GM23338 (cell line): ENCODE measurements at regions not wholly inside any gene's neighbourhood (a gene's known extent, or its start where the extent isn't known, plus 50 kb on each side); places are given as distances from the start of the nearest gene placed in this dataset.

Source experiments
- CTCF ChIP-seq, 2 experiments: fragments of 200-600 bp in 1 of 2; sonication (generic) in 1 of 2; conservative IDR thresholded peaks; 2 replicates each; pipeline versions ENCODE4 v1.5.1 to v1.6.1; 2016 to 2017; ENCODE audit warnings: antibody characterized with exemption in 2 of 2, low read depth in 2 of 2, mild to moderate bottlenecking in 2 of 2, moderate library complexity in 1 of 2
- EZH2 ChIP-seq: fragments of 200-600 bp; sonication (generic); IDR thresholded peaks from one replicate; pipeline ENCODE4 v1.8.0; 2017; ENCODE audit warnings: antibody characterized with exemption, mild to moderate bottlenecking, low read depth; ENCODE audit not compliant: unreplicated experiment
- ZNF114 ChIP-seq: fragments of 250-450 bp; sonication (Bioruptor Pico); IDR thresholded peaks from 2 replicates; pipeline ENCODE4 v1.5.0; 2020; ENCODE audit warnings: mild to moderate bottlenecking, moderate library complexity
- ZNF331 ChIP-seq: fragments of 250-450 bp; sonication (Bioruptor Pico); IDR thresholded peaks from 2 replicates; pipeline ENCODE4 v1.5.0; 2020; ENCODE audit warnings: low read depth, mild to moderate bottlenecking, moderate library complexity

- TF ChIP-seq CTCF (conservative IDR thresholded peaks at IDR 0.05; ENCODE audit: low read depth in 2 of 2) (no peak), EZH2 (no peak), ZNF114 (CRISPR knock-in tag) (no peak), ZNF331 (CRISPR knock-in tag) (no peak)
Measured at GRCh38 chr2:137837830-137838229, 126.4 kb upstream of the HNMT start.
